ENCODE measurements at regions not wholly inside any gene's neighbourhood (a gene's known extent, or its start where the extent isn't known, plus 50 kb on each side); places are given as distances from the start of the nearest gene placed in this dataset.

DNA sequence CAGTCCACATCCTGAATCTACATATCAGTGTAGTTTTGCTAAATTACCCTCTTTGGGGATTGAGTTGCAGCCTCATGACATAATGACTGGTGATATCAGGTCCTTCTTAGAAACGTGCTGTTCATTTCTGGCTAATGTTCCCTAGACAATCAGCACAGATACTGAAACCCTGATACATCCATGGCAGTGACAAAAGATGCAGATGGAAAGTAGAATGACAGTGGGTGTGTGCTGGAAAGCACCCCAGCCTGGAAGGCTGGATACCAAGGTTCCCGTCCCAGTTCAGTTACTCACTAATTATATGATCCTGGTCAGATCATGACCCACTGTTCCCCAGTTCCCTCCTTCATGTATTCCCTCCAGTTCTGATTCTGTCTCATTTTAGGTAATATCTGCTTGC, 198.2 kb upstream of the FGGY start:
- no peak for DNase-seq

DNA sequence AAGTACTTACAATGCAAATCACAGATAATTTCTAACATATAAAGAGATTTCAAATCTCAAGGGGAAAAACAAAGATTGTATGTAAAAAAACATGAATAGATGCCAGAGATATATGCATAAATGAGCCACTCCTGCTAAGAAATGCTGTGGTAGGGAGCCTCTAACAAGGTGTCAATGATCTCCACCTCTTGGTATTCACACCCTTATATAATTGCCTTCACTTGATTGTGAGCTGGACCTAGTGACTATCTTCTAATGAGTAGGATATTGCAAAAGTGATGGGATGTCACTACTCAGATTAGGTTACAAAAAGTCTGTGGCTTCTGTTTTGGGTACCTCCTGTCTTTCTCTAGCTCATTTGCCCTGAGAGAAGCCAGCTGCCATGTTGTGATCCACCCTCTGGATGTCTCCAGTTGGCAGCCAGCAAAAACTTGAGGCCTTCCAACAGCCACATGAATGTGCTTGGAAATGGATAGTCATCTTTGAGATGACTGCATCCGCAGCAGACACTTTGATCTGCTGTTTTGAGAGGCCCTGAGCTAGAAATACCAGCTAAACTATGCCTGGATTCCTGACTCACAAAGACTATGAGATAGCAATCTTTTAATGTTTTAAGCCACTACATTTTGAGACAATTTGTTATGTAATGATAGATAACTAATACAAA, 196.1 kb upstream of the FGGY start:
- DNase-seq: no peak

DNA sequence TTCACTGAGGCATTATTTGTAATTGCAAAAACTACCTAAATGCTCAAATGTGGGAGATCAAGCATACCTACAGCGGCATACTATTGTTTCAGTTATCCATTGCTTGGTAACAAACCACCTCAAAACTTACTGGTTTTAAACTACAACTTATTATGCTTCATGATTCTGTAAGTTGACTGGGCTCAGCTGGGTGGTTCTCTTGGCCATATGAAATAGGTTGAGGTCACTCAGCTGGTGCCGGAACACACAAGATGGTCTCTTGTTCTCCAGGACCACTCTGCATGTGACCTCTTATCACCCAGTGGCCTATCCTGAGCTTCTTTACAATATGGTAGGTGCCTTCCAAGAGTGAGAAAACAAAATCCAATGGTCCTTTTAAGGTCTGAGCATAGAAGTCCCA, 195.4 kb upstream of the FGGY start:
- no peak for DNase-seq

DNA sequence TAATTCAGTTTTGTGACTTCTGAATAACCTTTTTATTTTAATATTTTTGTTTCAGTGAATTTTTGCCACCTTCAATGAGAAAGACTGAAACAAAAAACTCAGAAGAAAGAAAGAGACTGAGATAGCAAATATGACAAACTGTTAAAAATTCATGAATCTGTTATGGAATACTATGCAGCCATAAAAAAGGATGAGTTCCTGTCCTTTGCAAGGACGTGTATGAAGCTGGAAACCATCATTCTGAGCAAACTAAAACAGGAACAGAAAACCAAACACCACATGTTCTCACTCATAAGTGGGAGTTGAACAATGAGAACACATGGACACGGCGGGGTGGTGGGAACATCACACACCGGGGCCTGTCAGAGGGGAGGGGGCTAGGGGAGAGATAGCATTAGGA, 193.4 kb upstream of the FGGY start:
- DNase-seq: no peak

DNA sequence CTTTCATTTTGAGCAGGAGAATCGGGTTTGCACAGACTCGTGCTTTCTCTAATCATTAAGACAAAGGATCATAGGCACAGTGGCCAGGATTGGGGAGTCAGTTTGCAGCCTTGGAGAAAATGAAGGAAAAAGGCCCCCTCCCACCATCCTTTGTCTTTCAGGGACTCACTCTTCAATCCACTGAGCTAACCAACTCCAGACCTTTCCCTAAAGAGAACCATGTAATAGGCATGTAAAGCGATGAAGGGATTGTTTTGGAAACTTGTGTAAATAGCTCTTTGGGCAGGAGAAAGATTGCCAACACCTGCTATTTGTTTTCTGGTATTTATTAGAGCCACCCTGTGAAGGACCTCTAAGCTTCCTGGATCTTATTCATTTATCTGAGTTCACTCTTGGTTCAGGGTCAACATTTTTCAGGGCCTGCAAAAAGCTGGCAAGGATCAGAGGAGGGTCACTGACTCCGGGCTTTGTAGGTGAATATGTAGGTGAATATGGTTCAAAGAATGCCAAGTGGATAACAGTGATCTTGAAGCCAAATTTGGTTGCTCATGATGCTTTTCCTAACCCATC, 192.6 kb upstream of the FGGY start:
- DNase-seq: no peak

DNA sequence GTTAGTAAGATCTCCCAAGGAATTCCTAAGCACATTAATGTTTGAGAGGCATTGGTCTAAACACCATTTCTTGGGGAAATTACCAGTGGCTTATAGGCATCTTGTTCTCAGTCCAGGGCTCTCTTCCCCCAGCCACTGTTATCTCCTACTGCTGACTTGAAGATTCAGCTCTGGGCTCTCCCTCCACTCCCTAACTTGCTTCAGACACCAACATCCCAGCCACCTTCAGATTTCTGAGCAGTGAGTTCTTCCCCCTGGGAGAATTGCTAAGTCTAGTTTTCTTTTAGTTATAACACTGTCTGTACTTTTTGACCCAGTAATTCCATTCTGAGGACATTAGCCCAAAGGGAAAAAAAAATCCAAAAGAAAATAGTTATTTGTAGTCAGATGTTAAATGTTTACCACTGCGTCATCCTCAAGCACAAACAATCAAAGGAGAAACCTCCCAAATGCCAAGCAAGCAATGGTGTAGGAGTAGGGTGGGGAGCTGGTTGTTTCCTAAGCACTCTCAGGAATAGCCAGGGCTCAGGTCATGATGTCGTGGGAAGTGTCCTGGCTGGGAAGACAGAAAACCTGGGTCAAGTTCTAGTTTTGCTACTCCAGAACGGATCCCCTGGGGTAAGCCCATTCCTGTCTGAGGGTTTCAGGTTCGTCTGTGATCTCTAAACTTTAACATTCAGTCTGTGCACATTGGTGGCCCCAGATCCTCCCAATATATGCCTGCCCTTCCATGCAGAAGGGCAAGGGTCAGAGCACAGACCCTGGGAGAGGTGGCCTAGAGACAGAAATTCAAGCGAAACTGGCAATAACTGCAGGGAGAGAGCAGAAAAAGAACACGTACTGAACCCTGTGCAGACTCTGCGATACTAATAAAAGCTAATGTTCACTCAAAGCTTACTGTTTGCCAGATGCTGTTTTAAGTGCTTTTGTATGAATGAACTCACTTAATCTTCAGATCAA, 191.1 kb upstream of the FGGY start:
- no peak for DNase-seq

DNA sequence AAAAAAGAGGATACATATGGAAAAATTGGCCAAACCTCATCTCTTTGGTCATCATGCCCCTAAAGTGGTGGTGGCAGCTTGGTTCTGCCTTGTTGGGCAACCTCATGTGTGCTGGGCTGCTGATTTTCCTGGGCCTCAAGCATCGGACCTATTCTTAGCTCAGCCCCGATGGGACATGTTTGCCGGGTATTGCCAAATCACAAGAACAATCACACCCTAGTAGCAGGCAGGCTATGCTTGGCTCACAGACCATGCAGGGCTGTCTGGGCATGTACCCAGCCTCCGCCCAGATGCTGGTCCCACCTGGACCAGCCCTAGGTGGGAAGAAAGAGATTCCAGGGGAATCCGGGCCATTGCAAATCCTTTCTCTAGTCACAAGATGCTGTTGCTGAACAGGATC, 189.4 kb upstream of the FGGY start:
- DNase-seq: peak; percentile 80

DNA sequence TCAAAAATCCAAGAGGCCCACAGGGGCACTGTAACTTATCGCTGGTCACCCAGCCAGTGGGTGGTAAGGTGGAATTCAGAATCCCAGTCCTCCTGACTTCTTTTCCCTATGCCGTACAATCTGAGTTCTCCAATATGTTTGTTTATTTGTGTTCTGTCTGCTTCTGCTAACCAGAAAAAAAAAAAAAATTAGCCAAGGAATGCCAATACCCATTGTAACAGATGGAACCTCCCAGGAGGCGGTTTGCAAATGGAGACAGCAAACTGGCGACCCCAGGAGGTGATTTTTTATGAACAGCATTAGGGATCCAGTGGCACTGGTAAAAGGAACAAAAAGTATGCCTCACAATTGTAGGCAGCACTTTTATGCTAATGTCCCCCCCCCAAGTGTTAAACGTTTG, 189.0 kb upstream of the FGGY start:
- DNase-seq: no peak

DNA sequence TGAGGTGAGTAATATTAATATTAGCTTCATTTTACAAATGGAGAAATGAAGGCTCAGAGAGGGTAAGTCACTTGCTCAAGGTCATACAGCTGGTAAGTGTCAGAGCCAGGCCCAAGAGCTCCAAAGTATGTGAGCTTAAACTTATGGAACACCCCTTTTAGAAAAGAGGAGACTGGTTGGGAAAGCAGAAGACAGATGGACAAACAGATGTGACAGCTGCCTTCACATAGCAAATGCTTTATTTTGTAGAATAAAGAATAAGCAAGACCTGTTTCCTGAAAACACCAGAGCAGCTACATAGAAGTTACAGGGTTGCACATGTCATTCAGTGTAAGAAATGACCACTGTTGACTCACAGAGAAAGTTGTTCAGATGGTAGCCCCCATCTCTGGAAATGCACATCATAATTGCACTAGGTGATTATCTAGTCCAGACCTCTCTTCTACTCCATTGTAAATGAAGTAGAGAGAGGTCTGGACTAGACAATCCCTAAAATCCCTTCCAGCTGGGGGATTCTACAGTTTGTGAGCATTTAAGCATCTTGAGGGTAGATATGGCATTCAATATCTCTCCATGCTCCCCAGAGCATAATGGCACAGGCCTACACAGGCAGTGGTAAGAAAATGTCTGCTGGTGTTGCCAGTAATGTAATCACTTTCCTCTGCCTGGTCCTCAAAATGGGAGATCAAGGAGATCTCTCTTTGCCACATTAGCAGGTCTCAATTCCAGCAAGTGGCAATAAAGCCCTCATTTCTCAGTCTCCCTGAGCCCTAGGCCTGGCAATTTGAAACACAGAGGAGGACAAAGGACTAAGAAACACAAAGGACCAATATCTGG, 188.2 kb upstream of the FGGY start:
- DNase-seq: no peak

DNA sequence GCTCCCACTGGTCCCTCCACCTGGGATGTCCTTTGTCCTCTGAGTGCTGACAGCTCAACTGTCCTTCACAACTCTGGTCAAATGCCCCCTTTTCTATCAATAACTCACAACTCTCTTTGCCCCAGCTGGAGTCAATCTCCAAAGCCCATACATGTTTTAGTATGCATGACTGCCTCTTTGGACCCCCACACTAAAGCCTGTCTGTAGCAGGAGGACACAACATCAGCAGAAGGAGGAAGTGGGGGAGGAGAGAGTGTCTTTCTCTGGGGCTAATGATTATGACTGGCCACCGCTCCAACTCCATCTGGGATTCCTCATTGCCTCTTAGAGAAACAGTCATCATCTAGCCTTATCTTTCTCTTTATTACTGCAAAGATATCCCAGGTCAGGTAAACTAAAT, 186.6 kb upstream of the FGGY start:
- DNase-seq: no peak

DNA sequence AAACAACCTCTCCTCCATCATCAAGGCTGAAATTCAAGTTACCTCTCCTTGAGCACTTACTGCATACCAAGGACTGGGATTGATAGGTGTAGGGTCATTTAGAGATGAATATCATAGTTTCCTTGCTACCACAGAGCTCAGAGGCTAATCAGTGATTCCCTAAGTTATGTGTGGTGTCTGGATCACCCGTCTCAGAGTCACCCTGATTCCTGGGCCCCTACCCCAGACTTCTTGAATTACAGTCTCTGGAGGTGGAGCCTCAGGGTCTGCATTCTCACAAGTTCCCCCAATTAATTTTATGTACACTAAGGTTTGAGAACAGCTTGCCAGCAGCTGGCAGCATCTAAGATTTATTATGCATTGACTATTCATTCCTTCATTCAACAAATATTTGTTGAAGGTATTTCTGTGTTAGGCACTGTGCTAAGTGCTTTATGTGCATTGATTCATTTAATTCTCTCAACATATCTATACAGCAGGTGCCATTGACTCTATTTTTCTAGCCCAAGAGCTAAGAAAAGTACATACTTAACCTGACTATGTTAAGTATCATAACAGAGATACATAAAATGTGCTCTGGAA, 182.9 kb upstream of the FGGY start:
- DNase-seq: no peak

DNA sequence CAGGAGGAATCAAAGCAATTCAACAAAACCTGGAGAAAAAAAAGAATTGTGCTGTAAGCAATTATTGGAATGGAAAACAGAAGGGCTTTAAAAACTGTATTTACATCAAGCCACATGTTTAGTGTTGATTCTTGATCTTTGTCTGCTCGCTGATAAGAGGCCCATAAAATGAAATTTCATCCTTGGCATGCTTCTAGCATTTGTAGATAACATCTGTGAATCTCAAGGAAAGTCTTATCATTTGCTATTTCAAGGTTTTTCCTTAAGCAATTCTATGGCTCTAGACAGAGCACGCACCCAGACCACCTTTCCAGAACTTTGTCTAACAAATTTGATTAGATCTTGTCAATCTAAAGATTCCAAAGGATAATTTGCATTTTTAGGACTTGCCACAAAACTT, 181.0 kb upstream of the FGGY start:
- DNase-seq: no peak

DNA sequence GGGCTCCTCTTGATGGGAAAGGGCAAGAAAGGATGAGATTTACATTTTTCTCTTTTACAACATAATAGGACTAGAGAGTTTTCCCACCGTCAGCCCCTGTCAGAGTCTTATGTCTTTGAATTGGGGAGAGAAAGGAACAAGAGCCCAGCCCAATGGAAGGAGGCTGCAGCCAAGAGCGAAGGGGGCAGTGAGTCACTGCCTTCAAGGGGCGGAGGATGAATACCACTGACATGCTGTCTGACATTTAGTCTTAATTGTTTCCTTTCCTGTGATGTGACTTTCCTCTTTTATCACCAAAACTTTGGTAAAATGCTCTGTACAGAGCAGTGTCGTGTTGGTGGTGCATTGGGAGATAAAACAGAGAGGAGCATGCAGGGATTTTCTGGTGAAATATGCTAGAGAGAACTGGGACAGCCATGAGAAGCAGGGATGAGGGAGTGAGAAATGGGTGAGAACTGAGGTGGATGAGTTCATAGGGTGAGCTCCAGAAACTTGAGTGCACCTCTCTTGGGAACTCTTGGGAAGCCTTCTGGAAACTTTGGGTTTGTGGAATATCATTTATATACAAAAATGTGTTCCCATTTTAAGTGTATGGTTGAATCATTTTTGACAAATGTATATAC, 179.9 kb upstream of the FGGY start:
- DNase-seq: peak; percentile 33

DNA sequence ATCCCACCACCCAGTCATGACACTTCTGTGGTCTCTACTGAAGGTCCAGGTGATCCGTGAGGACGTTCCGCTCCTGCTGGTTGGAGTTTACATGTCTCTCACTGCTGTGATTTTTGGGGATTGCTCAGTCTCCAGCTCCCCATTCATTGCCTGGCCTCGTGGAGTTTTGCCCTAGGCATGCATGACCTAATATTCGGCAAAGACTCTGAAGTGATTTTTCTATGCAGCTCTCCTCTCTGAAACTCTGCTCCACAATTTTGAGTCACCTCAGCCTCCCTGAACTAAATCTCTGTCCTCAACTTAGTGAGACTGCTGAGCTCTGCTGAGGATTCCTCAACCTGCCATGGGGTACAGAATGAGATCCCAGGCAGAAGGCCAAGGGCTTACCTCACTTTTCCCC, 174.4 kb upstream of the FGGY start:
- DNase-seq: no peak

DNA sequence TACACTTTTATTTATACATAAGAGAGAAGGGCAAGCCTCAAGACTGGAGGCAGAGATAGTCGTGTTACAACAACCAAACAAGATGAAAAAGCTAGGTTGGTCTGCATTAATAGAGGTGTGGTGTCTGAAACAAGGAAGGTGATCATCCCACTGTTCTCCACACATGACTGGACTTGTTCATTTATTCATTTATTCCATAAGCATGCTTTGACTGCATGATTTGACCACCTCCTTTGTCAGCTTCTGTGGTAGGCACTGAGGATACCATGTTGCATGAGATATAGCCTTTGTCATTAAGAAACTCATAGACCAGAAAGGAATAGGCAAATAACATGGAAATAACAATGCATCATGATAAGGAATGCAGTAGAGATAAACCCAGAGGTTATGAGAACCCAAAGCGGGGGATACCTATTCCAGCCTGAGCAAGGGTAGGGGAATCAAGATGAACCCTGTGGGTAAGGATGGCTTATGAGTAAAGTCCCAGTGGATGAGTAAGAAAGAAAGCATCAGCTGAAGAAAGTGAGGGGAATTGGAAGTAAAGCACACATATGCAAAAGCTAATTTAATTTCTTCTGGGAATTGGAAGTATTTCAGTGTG, 173.7 kb upstream of the FGGY start:
- no peak for DNase-seq

DNA sequence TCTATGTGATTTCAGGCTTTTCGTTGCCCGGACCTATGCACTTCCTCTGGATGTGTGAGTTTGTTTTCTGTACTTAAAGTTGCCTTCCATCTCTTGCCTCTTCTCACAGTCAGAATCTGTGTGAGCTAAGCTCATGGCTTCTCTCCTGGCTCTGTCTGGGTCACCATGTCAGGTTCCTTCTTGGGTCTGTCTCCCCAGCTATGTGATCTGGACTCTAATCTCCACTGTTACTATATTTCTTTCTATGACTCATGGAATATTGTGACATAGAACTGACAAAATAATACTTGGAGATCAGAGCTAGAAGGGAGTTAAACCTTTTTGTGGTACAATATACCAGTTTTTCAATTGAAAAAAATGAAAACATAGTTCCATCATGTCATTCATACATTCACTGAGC, 172.7 kb upstream of the FGGY start:
- DNase-seq: peak; percentile 46

DNA sequence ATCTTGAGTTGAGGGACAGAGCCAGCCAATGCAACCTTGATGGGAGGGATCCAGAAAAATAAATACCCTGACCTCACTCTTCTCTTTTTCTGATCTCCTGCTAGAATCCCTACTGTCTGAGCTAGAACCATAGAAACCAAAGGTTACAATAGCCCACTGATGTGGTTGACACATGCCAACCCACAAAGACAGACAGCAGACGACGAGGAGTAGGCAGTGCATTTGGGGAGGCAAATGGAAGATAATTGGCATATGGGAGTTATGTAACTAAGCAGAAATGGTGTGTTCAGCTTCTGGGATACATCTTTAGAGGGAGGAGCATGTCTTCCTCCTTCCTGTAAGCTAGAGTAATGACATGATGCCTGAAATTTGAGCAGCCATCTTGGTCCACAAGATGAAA, 171.7 kb upstream of the FGGY start:
- DNase-seq: no peak

DNA sequence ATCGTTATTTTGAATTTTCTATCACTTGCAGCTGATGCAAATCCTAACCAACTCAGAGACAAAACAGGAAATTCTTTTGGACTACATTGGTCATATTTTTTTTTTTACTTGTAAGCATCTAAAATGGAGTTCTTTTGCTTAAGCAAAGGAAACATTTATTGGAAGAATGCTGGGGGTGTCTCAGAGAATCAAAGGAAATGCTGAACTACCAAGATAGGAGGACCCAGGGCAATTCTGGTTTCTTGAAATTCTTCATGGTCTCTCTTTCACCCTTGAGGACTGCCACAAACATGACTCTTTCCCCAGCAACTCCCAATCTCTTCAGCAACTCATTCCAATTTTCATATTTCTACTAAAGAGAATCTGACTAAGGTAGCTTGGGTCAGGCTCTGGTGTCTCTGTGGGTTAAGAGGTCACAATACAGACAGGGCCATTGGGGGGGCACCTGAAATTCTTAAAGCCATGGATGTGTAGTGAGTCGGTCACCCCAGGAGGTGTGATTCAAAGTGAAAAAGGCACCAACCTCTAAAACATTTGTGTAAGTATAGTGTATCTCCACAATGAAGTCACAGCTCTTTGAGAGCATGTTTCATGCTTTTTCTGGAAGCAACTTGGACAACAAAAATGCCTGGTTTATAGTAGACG, 171.1 kb upstream of the FGGY start:
- DNase-seq: no peak

DNA sequence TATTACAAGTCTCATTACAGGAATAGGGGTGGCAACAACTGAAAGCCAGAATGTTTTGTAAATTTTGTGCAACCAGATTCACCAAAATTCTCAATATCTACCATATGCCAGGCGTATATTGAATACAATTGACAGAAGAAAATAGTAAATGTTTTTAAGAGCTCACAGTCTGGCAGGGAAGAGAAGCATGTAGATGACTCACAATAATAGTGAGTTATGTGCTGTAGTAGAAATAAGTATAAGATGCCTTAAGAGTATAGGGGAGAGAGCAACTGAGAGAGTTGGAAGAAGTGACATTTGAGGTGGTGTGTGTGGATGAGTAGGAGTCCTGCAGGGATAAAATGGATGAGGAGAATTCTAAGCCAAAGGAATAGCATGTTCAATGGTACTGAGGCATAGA, 170.5 kb upstream of the FGGY start:
- no peak for DNase-seq

DNA sequence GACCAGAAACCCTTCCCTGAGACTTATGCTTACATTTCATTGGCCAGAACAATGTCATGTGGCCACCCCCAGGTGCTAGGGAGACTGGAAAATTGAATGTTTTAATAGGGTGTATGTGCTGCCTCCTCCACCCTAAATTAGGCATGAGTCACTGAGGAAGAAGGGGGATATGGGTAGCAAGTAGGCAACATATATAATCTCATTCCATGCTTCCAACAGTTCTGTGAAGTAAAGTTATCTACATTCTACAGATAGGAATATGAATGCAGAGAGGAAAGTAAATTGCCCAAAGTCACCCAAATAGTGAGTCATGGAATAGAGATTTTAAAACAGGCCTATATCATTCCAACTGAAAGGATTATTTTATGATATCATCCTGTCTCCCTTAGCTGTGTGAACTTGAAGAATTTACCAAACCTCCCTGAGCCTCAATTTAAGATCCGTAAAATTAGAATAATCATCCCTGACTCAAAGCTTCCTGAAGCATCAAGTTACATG, 168.6 kb upstream of the FGGY start:
- no peak for DNase-seq

DNA sequence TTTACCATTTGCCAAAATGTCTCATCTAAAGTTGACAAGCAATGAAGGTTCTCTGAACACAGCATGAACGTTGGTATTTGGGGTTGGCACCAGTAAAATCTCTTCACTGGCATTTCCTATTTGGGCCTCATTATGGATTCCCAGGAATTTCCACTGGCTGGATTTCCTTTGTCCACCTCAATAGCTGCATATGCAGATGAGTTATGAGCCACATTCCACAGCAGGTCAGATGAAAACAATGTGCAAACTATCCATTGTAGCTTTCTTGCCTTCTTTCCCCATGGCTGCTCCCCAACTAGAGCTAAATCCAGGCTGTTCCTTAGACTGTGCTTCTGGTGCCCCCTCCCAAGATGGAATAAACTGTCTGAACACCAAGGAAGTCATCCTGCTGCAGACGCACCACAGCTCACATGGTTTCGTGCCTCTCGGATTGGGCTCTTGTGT, 168.1 kb upstream of the FGGY start:
- no peak for DNase-seq
